ENCODE measurements at regions not wholly inside any gene's neighbourhood (a gene's known extent, or its start where the extent isn't known, plus 50 kb on each side); places are given as distances from the start of the nearest gene placed in this dataset.

DNA sequence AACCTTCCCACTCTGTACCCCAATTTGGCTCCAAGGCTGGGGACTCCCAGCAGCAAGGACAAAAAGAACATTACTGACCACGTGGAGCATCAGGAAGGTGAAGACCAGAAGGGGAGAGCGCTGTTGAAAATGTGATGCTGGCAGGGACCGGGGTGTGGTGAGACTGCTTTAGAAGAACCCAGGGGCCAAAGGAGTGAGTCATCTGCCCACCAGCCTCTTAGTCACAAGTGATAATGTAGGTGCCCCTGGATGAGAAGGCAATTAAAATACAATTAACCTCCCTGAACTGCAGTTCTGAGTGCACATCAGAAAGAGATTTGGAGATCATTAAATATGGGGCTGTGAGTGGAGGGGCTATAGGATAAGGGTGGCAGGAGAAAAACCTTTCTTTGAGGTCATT, 366.6 kb upstream of the CCL2 start:
- Mint-ChIP-seq H3K27me3 (ENCODE audit: unreplicated experiment) (no peaks in the 10 kb centered on the region), H3K4me3 (ENCODE audit: unreplicated experiment) (no peak overlapping the region), H3K4me1 (ENCODE audit: unreplicated experiment) (no peaks in the 10 kb centered on the region), H3K9me3 (ENCODE audit: unreplicated experiment) (peaks cover 15% of the 10 kb centered on the region), H3K36me3 (ENCODE audit: unreplicated experiment) (no peaks in the 10 kb centered on the region), H3K27ac (ENCODE audit: unreplicated experiment) (no peak overlapping the region)
- DNase-seq (ENCODE audit: extremely low spot score, unreplicated experiment) = no peak
- TF ChIP-seq, protein P1, sequence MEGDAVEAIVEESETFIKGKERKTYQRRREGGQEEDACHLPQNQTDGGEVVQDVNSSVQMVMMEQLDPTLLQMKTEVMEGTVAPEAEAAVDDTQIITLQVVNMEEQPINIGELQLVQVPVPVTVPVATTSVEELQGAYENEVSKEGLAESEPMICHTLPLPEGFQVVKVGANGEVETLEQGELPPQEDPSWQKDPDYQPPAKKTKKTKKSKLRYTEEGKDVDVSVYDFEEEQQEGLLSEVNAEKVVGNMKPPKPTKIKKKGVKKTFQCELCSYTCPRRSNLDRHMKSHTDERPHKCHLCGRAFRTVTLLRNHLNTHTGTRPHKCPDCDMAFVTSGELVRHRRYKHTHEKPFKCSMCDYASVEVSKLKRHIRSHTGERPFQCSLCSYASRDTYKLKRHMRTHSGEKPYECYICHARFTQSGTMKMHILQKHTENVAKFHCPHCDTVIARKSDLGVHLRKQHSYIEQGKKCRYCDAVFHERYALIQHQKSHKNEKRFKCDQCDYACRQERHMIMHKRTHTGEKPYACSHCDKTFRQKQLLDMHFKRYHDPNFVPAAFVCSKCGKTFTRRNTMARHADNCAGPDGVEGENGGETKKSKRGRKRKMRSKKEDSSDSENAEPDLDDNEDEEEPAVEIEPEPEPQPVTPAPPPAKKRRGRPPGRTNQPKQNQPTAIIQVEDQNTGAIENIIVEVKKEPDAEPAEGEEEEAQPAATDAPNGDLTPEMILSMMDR (IDR thresholded peaks at IDR 0.05) = no peak

DNA sequence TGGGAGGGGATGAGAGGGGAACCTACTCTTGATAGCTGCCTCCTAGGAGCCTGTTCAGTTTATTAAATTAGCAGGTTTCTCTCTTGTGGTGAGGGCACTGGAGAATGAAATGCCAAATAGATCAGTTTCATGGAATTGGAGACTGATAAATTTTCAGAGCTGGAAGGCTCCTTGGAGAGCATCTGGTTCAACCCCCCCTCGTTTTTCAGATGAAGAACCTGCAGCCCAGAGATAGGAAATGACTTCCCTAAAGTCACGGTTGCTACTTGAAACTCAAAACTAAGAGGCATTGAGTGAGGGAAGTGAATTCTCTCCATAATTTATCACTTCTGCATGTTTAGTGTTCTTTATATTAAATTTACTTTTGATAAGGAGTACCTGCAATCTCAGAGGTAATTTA, 366.0 kb upstream of the CCL2 start:
- H3K27me3 Mint-ChIP-seq (ENCODE audit: unreplicated experiment) = no peaks in the 10 kb centered on the region
- DNase-seq (ENCODE audit: extremely low spot score, unreplicated experiment) = no peak
- H3K27ac Mint-ChIP-seq (ENCODE audit: unreplicated experiment) = no peak overlapping the region
- peaks cover 11% of the 10 kb centered on the region for H3K9me3 Mint-ChIP-seq (ENCODE audit: unreplicated experiment)
- H3K4me1 Mint-ChIP-seq (ENCODE audit: unreplicated experiment) = no peaks in the 10 kb centered on the region
- H3K4me3 Mint-ChIP-seq (ENCODE audit: unreplicated experiment) = no peak overlapping the region
- TF ChIP-seq, protein P1 (IDR thresholded peaks at IDR 0.05) = no peak
- no peaks in the 10 kb centered on the region for H3K36me3 Mint-ChIP-seq (ENCODE audit: unreplicated experiment)

DNA sequence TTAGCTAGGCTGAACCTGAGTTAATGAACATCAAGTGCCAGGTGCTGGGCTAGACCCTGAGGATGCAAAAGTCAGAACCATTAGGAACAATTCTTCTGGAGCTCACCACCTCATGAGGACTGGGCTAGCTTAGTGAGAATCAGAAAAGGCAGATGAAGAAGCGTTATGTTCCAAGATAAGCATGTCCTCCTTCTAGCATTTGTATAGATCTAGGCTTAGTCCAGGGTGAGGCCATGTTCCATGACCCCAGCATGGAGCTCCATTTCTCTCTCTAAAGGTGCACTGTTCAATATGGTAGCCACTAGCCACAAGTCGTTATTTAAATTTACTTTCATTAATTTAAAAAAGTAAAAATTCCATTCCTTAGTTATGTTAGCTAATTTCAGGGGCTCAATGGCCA, 365.3 kb upstream of the CCL2 start:
- H3K27me3 Mint-ChIP-seq (ENCODE audit: unreplicated experiment) = no peaks in the 10 kb centered on the region
- H3K9me3 Mint-ChIP-seq (ENCODE audit: unreplicated experiment) = peaks cover 7% of the 10 kb centered on the region
- H3K27ac Mint-ChIP-seq (ENCODE audit: unreplicated experiment) = no peak overlapping the region
- no peak overlapping the region for H3K4me3 Mint-ChIP-seq (ENCODE audit: unreplicated experiment)
- TF ChIP-seq, protein P1 (IDR thresholded peaks at IDR 0.05) = no peak
- no peaks in the 10 kb centered on the region for H3K36me3 Mint-ChIP-seq (ENCODE audit: unreplicated experiment)
- DNase-seq (ENCODE audit: extremely low spot score, unreplicated experiment) = no peak
- H3K4me1 Mint-ChIP-seq (ENCODE audit: unreplicated experiment) = no peaks in the 10 kb centered on the region

DNA sequence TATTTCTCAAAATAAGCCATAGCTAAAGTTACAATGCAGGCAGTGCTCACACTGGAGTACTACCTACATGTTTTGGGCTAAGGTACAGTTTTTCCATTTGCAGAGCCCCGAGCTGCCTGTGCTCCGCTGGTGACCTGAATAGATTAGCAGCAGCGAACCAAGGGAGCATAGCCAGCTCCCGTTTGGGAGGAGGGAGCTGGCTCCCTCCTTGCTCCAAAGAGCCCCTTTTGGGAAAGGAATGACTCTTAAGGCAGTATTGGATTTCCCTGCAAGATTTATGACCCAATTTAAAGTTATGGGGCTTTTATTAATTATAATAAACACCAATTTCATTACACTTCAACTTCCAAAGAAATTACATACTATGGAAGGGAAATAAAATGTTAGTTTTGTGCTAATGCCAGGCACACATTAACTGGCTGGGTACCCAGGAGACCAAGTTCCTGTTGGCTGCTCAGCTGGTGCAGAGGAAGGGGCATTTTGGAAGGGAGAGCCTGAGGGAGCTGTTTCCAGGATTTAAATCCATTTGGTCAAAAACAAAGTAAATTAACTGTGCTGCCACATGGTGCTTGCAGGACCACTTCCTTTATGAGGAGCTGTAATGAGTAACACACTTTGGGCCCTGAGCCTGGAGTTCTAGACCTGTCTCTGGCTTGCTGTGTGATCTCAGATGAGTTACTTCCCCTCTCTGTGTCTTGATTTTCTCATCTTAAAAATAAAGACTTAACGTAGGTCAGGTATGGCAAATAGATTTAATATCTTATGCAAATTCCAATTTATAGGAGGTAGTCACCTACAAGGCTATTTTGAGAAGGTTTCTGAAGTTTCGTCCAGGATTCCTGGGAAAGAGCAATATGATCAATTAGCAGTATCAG, 362.1 kb upstream of the CCL2 start:
- TF ChIP-seq, protein P1 (IDR thresholded peaks at IDR 0.05) = no peak
- Mint-ChIP-seq H3K27ac (ENCODE audit: unreplicated experiment) (no peak overlapping the region), H3K36me3 (ENCODE audit: unreplicated experiment) (no peaks in the 10 kb centered on the region), H3K9me3 (ENCODE audit: unreplicated experiment) (peaks cover 6% of the 10 kb centered on the region), H3K4me1 (ENCODE audit: unreplicated experiment) (no peaks in the 10 kb centered on the region), H3K4me3 (ENCODE audit: unreplicated experiment) (no peak overlapping the region), H3K27me3 (ENCODE audit: unreplicated experiment) (no peaks in the 10 kb centered on the region)
- no peak for DNase-seq (ENCODE audit: extremely low spot score, unreplicated experiment)

DNA sequence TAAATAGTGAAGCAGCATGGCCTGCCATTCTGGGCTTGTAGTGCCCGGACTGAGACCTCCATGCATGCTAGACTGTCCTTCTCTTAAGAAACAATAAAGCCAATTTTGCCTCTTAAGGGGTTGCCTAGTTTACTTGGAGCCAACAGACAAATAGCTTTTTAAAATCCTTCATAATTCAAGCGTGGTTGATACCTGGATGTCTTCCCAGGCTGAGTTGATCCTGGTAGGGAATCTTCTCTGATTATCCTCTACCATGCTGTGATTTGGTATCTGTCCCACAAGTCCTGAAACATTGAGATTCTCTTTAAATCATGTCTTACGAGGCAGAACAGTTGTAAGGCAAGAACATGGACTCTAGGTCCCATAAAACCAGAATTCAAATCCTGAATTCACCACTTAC, 359.6 kb upstream of the CCL2 start:
- H3K4me1 Mint-ChIP-seq (ENCODE audit: unreplicated experiment) = no peaks in the 10 kb centered on the region
- H3K9me3 Mint-ChIP-seq (ENCODE audit: unreplicated experiment) = peaks cover 6% of the 10 kb centered on the region
- TF ChIP-seq, protein P1 (IDR thresholded peaks at IDR 0.05) = no peak
- no peaks in the 10 kb centered on the region for H3K36me3 Mint-ChIP-seq (ENCODE audit: unreplicated experiment)
- no peak overlapping the region for H3K4me3 Mint-ChIP-seq (ENCODE audit: unreplicated experiment)
- no peak for DNase-seq (ENCODE audit: extremely low spot score, unreplicated experiment)
- no peak overlapping the region for H3K27ac Mint-ChIP-seq (ENCODE audit: unreplicated experiment)
- no peaks in the 10 kb centered on the region for H3K27me3 Mint-ChIP-seq (ENCODE audit: unreplicated experiment)

Data from osteocyte (in vitro differentiated cells).